Osteocyte (in vitro differentiated cells): ENCODE measurements at regions not wholly inside any gene's neighbourhood (a gene's known extent, or its start where the extent isn't known, plus 50 kb on each side); places are given as distances from the start of the nearest gene placed in this dataset.

Experiments used
- DNase-seq: peaks from one replicate; pipeline ENCODE4 v3.0.0; 2021; ENCODE audit warnings: mixed read lengths; ENCODE audit not compliant: unreplicated experiment; ENCODE audit errors: extremely low spot score
- H3K27ac Mint-ChIP-seq: one replicate; pipeline ENCODE4 v1.8.0; 2021; ENCODE audit warnings: mild to moderate bottlenecking, mixed read lengths; ENCODE audit not compliant: unreplicated experiment
- H3K27me3 Mint-ChIP-seq: one replicate; pipeline ENCODE4 v1.8.0; 2021; ENCODE audit warnings: mixed read lengths; ENCODE audit not compliant: unreplicated experiment
- H3K36me3 Mint-ChIP-seq: one replicate; pipeline ENCODE4 v1.8.0; 2021; ENCODE audit warnings: mixed read lengths; ENCODE audit not compliant: unreplicated experiment
- H3K4me1 Mint-ChIP-seq: one replicate; pipeline ENCODE4 v1.8.0; 2021; ENCODE audit warnings: mixed read lengths; ENCODE audit not compliant: unreplicated experiment
- H3K4me3 Mint-ChIP-seq: one replicate; pipeline ENCODE4 v1.8.0; 2021; ENCODE audit warnings: mild to moderate bottlenecking, moderate library complexity, mixed read lengths; ENCODE audit not compliant: unreplicated experiment
- H3K9me3 Mint-ChIP-seq: one replicate; pipeline ENCODE4 v1.8.0; 2021; ENCODE audit warnings: mixed read lengths; ENCODE audit not compliant: unreplicated experiment
- CTCF ChIP-seq: fragments of 200-600 bp; sonication (generic); IDR thresholded peaks from 2 replicates; pipeline ENCODE4 v1.5.0; 2021; ENCODE audit warnings: antibody characterized with exemption, mild to moderate bottlenecking, moderate library complexity

GRCh38 chr1:208799186-208799585, 555.0 kb upstream of the PLXNA2 start:
- Mint-ChIP-seq H3K4me3 (no peak overlapping the region), H3K36me3 (no peaks in the 10 kb centered on the region), H3K27me3 (peaks cover 14% of the 10 kb centered on the region), H3K4me1 (no peaks in the 10 kb centered on the region), H3K9me3 (no peaks in the 10 kb centered on the region), H3K27ac (no peak overlapping the region)
- no peak for TF ChIP-seq CTCF
- no peak for DNase-seq

- Mint-ChIP-seq H3K27ac (no peak overlapping the region), H3K36me3 (no peaks in the 10 kb centered on the region), H3K9me3 (peaks cover 5% of the 10 kb centered on the region), H3K4me3 (no peak overlapping the region), H3K27me3 (peaks cover 14% of the 10 kb centered on the region), H3K4me1 (no peaks in the 10 kb centered on the region)
- no peak for TF ChIP-seq CTCF
- no peak for DNase-seq
These were observed 559.0 kb upstream of the PLXNA2 start for GRCh38 chr1:208803011-208803811.

GRCh38 chr1:208807446-208808127, 563.4 kb upstream of the PLXNA2 start:
- TF ChIP-seq CTCF = no peak
- no peak overlapping the region for H3K4me3 Mint-ChIP-seq
- H3K36me3 Mint-ChIP-seq = no peaks in the 10 kb centered on the region
- H3K4me1 Mint-ChIP-seq = no peaks in the 10 kb centered on the region
- peaks cover 10% of the 10 kb centered on the region for H3K27me3 Mint-ChIP-seq
- no peak for DNase-seq
- H3K9me3 Mint-ChIP-seq = peaks cover 5% of the 10 kb centered on the region
- H3K27ac Mint-ChIP-seq = no peak overlapping the region

- no peaks in the 10 kb centered on the region for H3K4me1 Mint-ChIP-seq
- no peak for TF ChIP-seq CTCF
- no peak overlapping the region for H3K27ac Mint-ChIP-seq
- H3K4me3 Mint-ChIP-seq = no peak overlapping the region
- H3K9me3 Mint-ChIP-seq = peaks cover 5% of the 10 kb centered on the region
- peaks cover 6% of the 10 kb centered on the region for H3K27me3 Mint-ChIP-seq
- no peak for DNase-seq
- H3K36me3 Mint-ChIP-seq = no peaks in the 10 kb centered on the region
These were observed 564.1 kb upstream of the PLXNA2 start for GRCh38 chr1:208808301-208808700.

GRCh38 chr1:208809876-208810275, 565.7 kb upstream of the PLXNA2 start:
- Mint-ChIP-seq H3K27ac (no peak overlapping the region), H3K27me3 (peaks cover 6% of the 10 kb centered on the region), H3K36me3 (no peaks in the 10 kb centered on the region), H3K4me1 (no peaks in the 10 kb centered on the region), H3K9me3 (peaks cover 4% of the 10 kb centered on the region), H3K4me3 (no peak overlapping the region)
- no peak for DNase-seq
- TF ChIP-seq CTCF = no peak
